Lower leg skin (tissue), 3 donors: ENCODE measurements at regions not wholly inside any gene's neighbourhood (a gene's known extent, or its start where the extent isn't known, plus 50 kb on each side); places are given as distances from the start of the nearest gene placed in this dataset.

Source experiments
- POLR2A ChIP-seq, 2 donors: fragments of 450-650 bp; IDR thresholded peaks; one replicate each; pipeline ENCODE4 v1.6.1; 2016 to 2017; ENCODE audit warnings: antibody characterized with exemption in 2 of 2, mild to moderate bottlenecking in 1 of 2, moderate library complexity in 1 of 2
- TF ChIP-seq, protein P1 (sequence below), 3 donors: fragments of 450-650 bp; IDR thresholded peaks; one replicate each; pipeline ENCODE4 v1.5.1; 2016; ENCODE audit warnings: antibody characterized with exemption in 3 of 3, mild to moderate bottlenecking in 3 of 3, moderate library complexity in 2 of 3

DNA sequence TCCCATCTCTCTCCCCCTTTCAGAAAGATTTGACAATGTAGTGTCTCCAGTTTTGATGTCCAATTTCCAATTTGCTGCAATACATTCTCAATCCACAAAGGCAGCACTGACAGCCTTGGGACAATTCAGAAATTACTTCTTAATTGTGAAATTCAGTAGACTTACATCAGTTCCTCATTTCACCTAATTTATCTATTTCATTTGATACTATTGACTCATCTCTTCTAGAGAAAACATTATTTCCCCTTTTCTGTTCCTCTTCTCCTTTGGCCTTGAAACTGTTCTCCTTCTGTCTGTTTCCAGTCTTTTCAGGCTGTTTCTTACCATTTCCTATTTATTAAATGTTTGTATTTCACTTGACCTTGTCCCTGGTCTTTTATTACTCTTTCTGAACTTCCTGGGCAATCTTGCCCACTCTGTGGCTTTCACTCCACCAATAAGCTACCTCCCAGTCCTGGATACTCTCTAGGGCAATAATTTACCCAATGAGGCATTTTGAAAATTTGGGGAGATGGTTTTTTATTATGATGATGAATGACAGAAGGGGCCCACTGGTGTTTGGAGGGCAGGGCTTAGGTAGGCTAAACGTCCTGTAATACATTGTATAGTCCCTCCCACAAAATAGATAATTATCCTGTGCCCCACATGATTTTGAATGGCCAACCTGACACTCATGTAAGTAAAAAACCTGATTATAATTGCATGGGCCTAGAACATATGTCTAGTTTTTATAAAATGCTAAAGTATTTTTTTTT lies 498.0 kb upstream of the BOD1L1 start:
- TF ChIP-seq, protein P1, sequence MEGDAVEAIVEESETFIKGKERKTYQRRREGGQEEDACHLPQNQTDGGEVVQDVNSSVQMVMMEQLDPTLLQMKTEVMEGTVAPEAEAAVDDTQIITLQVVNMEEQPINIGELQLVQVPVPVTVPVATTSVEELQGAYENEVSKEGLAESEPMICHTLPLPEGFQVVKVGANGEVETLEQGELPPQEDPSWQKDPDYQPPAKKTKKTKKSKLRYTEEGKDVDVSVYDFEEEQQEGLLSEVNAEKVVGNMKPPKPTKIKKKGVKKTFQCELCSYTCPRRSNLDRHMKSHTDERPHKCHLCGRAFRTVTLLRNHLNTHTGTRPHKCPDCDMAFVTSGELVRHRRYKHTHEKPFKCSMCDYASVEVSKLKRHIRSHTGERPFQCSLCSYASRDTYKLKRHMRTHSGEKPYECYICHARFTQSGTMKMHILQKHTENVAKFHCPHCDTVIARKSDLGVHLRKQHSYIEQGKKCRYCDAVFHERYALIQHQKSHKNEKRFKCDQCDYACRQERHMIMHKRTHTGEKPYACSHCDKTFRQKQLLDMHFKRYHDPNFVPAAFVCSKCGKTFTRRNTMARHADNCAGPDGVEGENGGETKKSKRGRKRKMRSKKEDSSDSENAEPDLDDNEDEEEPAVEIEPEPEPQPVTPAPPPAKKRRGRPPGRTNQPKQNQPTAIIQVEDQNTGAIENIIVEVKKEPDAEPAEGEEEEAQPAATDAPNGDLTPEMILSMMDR (IDR thresholded peaks at IDR 0.05): no peak
- TF ChIP-seq POLR2A (IDR thresholded peaks at IDR 0.05): no peak
